GM12891 (cell line): ENCODE measurements at regions not wholly inside any gene's neighbourhood (a gene's known extent, or its start where the extent isn't known, plus 50 kb on each side); places are given as distances from the start of the nearest gene placed in this dataset.

Experiments
- POLR2A ChIP-seq: IDR thresholded peaks from 2 replicates; pipeline ENCODE4 v1.6.1; 2011; ENCODE audit warnings: low read depth, low read length, control low read depth
- POLR2AphosphoS5 ChIP-seq: IDR thresholded peaks from 2 replicates; pipeline ENCODE4 v1.6.1; 2011; ENCODE audit warnings: low read depth, low read length, control low read depth
- POU2F2 ChIP-seq: IDR thresholded peaks from 2 replicates; pipeline ENCODE4 v1.6.1; 2011; ENCODE audit warnings: low read depth, mild to moderate bottlenecking, control low read depth, low read length, moderate library complexity
- SPI1 ChIP-seq: IDR thresholded peaks from 2 replicates; pipeline ENCODE4 v1.6.1; 2011; ENCODE audit warnings: low read depth, low read length, control low read depth
- TAF1 ChIP-seq: IDR thresholded peaks from 2 replicates; pipeline ENCODE4 v1.6.1; 2011; ENCODE audit warnings: low read depth, low read length, control low read depth

DNA sequence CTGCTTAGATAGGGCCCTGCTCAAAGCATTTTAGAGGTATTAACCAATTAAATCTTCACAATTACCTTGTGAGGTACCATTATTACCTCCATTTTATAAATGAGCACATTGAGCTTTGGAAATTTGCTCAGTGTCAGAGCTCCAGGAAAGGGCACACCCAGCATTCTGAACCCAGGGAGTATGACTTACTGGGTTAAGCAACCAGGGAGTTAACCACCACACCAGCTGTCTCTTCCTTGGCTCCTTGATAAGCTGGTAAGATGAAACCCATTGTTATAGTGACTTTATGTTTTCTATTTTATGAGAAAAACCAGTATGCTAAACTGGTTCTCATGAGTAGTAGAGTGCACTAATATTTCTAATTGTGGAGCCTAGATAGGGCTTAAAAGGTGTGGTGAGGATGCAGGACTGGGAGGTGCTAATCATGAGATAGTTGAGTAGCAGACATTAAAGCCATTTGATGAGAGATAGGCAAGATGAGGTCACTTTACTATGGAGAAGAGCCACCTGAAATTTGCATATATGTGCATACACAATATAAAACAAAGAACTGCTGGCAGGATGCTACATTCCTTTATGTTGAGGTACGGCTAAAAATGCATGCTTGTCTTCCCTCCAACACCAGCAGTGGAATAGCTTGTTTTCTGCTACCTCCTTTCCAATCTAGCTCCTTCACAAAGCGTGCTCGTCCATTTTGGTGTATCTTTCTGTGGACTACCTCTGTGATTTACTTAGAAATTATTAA is 556.1 kb downstream of the SPRY1 start:
- no peak for TF ChIP-seq POLR2A
- no peak for TF ChIP-seq POLR2AphosphoS5
- no peak for TF ChIP-seq POU2F2
- TF ChIP-seq TAF1 = no peak
- TF ChIP-seq SPI1 = no peak
